WERI-Rb-1 (cell line): ENCODE measurements at regions not wholly inside any gene's neighbourhood (a gene's known extent, or its start where the extent isn't known, plus 50 kb on each side); places are given as distances from the start of the nearest gene placed in this dataset.

Experiments used
- DNase-seq: peaks from one replicate; pipeline ENCODE4 v3.0.0-alpha.2; 2020
- H3K27ac ChIP-seq: fragments of 250-450 bp; sonication (Bioruptor Pico); 2 replicates; pipeline ENCODE4 v1.5.1; 2020; ENCODE audit warnings: mild to moderate bottlenecking, moderate library complexity
- H3K27me3 ChIP-seq: fragments of 250-450 bp; sonication (Bioruptor Pico); 2 replicates; pipeline ENCODE4 v1.5.1; 2021; ENCODE audit warnings: mild to moderate bottlenecking, low read depth, moderate library complexity; ENCODE audit not compliant: insufficient read depth, severe bottlenecking
- H3K36me3 ChIP-seq: fragments of 250-450 bp; sonication (Bioruptor Pico); 2 replicates; pipeline ENCODE4 v1.5.1; 2020; ENCODE audit warnings: mild to moderate bottlenecking, moderate library complexity
- H3K4me3 ChIP-seq: 2 replicates; pipeline ENCODE4 v1.5.1; 2011; ENCODE audit warnings: low read depth, mild to moderate bottlenecking, control low read depth, low read length
- H3K9me3 ChIP-seq: fragments of 250-450 bp; sonication (Bioruptor Pico); 2 replicates; pipeline ENCODE4 v1.5.1; 2021; ENCODE audit warnings: mild to moderate bottlenecking, moderate library complexity; ENCODE audit not compliant: severe bottlenecking
- CTCF ChIP-seq: IDR thresholded peaks from 2 replicates; pipeline ENCODE4 v1.5.1; 2011; ENCODE audit warnings: low read depth, mild to moderate bottlenecking, control low read depth, inconsistent platforms, low read length

GRCh38 chr3:132892956-132893355 lies 145.2 kb upstream of the TMEM108 start:
- Histone ChIP-seq H3K27ac (no peak overlapping the region), H3K9me3 (no peaks in the 10 kb centered on the region), H3K4me3 (no peak overlapping the region), H3K36me3 (no peaks in the 10 kb centered on the region), H3K27me3 (no peaks in the 10 kb centered on the region)
- DNase-seq, result no peak
- TF ChIP-seq CTCF, result no peak

- Histone ChIP-seq H3K9me3 (no peaks in the 10 kb centered on the region), H3K27me3 (no peaks in the 10 kb centered on the region), H3K27ac (no peak overlapping the region), H3K36me3 (no peaks in the 10 kb centered on the region), H3K4me3 (no peak overlapping the region)
- no peak for DNase-seq
- TF ChIP-seq CTCF, result no peak
These were observed 156.3 kb upstream of the TMEM108 start for GRCh38 chr3:132881756-132882409.

GRCh38 chr3:132880986-132881385 lies 157.2 kb upstream of the TMEM108 start:
- no peak for DNase-seq
- no peak for TF ChIP-seq CTCF

GRCh38 chr3:132879656-132880055 lies 157.4 kb upstream of the NPHP3 start:
- Histone ChIP-seq H3K4me3 (no peak overlapping the region), H3K27ac (no peak overlapping the region), H3K27me3 (no peaks in the 10 kb centered on the region), H3K9me3 (no peaks in the 10 kb centered on the region), H3K36me3 (no peaks in the 10 kb centered on the region)
- TF ChIP-seq CTCF, result no peak
- DNase-seq, result no peak

More at GRCh38 chr3:132880986-132881385, 157.2 kb upstream of the TMEM108 start:
- H3K27ac ChIP-seq, result no peak overlapping the region
- H3K4me3 ChIP-seq, result no peak overlapping the region
- H3K36me3 ChIP-seq, result no peaks in the 10 kb centered on the region
- no peaks in the 10 kb centered on the region for H3K27me3 ChIP-seq
- no peaks in the 10 kb centered on the region for H3K9me3 ChIP-seq

GRCh38 chr3:132874701-132875100 lies 152.5 kb upstream of the NPHP3 start:
- H3K36me3 ChIP-seq, result no peaks in the 10 kb centered on the region
- H3K9me3 ChIP-seq, result no peaks in the 10 kb centered on the region
- DNase-seq, result no peak
- no peak overlapping the region for H3K4me3 ChIP-seq
- no peak for TF ChIP-seq CTCF
- no peaks in the 10 kb centered on the region for H3K27me3 ChIP-seq
- no peak overlapping the region for H3K27ac ChIP-seq

DNA sequence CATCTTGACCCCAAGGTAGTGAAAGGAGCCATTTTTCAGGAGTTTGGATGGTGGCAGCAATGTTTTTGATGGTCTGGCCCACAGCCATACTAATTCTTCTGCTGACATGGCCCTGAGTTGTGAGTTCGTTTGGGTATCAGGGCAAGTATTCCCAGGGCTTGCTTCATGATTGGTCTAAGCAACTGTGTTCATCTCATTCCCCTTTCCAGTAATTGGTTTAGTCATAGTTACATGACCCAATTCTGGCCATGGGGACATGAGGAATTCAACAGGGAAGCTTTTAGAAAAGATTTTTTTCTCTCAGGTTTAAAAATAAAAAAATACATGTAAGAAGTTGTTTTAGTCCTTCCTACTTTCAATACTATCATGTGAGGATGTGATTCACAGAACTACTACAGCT lies 150.5 kb upstream of the NPHP3 start:
- no peak for TF ChIP-seq CTCF
- Histone ChIP-seq H3K27me3 (no peaks in the 10 kb centered on the region), H3K4me3 (no peak overlapping the region), H3K36me3 (no peaks in the 10 kb centered on the region), H3K9me3 (no peaks in the 10 kb centered on the region), H3K27ac (no peak overlapping the region)
- DNase-seq, result no peak
